ENCODE measurements at regions not wholly inside any gene's neighbourhood (a gene's known extent, or its start where the extent isn't known, plus 50 kb on each side); places are given as distances from the start of the nearest gene placed in this dataset.

GRCh38 chr18:24731981-24732380 is 271.5 kb downstream of the HRH4 start:
- TF ChIP-seq HDAC2 (IDR thresholded peaks at IDR 0.05; ENCODE audit: borderline replicate concordance in 1 of 2, low read depth in 2 of 2, low read length in 2 of 2) (no peak), TAF7 (optimal IDR thresholded peaks at IDR 0.05; ENCODE audit: borderline replicate concordance, low read depth, low read length) (no peak), CTCF (IDR thresholded peaks at IDR 0.05; ENCODE audit: control extremely low read depth in 1 of 3, insufficient read depth in 1 of 3, low read depth in 1 of 3, low read length in 3 of 3) (no peak), MAFK (IDR thresholded peaks at IDR 0.05; ENCODE audit: low read depth, low read length) (no peak), ZNF274 (IDR thresholded peaks at IDR 0.05; ENCODE audit: borderline replicate concordance, extremely low read depth, low read length) (no peak), POU5F1 (IDR thresholded peaks at IDR 0.05; ENCODE audit: low read depth, low read length) (no peak), CEBPB (IDR thresholded peaks at IDR 0.05; ENCODE audit: low read depth, low read length) (no peak)
